Activated naive CD8-positive, alpha-beta T cell treated with anti-CD3 and anti-CD28 coated beads, Interleukin-2, amount 10 ng/mL, durations not matched to agents 7 days and 5 days (primary cell): ENCODE measurements at regions not wholly inside any gene's neighbourhood (a gene's known extent, or its start where the extent isn't known, plus 50 kb on each side); places are given as distances from the start of the nearest gene placed in this dataset.
"Not testable (repeated sequence)": the region's sequence is repeated elsewhere in the genome, so short reads cannot be mapped to it uniquely, and the experiment has no call there.

Experiments
- ATAC-seq: fragments of 150-1000 bp; cut with Tn5 transposase; one replicate; pipeline ENCODE4 v1.10.0; 2021; ENCODE audit warnings: low read depth, moderate library complexity
- POLR2A ChIA-PET: fragments of 350-600 bp; sonication (Branson Sonifier 250); formaldehyde crosslinking; loops from one replicate; lab custom pipeline; 2021; ENCODE audit warnings: antibody characterized with exemption; lab: Charles Lee
- DNase-seq: peaks from one replicate; pipeline ENCODE4 v3.0.0; 2021
- H3K27ac Mint-ChIP-seq: one replicate; pipeline ENCODE4 v1.8.0; 2022; ENCODE audit warnings: mild to moderate bottlenecking, mixed read lengths
- H3K27me3 Mint-ChIP-seq: one replicate; pipeline ENCODE4 v1.8.0; 2022; ENCODE audit warnings: mild to moderate bottlenecking, moderate library complexity, mixed read lengths
- H3K36me3 Mint-ChIP-seq: one replicate; pipeline ENCODE4 v1.8.0; 2021; ENCODE audit warnings: mild to moderate bottlenecking, mixed read lengths
- H3K4me1 Mint-ChIP-seq: one replicate; pipeline ENCODE4 v1.8.0; 2021; ENCODE audit warnings: mixed read lengths
- H3K4me3 Mint-ChIP-seq: one replicate; pipeline ENCODE4 v1.8.0; 2022; ENCODE audit warnings: mild to moderate bottlenecking, moderate library complexity, mixed read lengths
- H3K9me3 Mint-ChIP-seq: one replicate; pipeline ENCODE4 v1.8.0; 2021; ENCODE audit warnings: mixed read lengths

DNA sequence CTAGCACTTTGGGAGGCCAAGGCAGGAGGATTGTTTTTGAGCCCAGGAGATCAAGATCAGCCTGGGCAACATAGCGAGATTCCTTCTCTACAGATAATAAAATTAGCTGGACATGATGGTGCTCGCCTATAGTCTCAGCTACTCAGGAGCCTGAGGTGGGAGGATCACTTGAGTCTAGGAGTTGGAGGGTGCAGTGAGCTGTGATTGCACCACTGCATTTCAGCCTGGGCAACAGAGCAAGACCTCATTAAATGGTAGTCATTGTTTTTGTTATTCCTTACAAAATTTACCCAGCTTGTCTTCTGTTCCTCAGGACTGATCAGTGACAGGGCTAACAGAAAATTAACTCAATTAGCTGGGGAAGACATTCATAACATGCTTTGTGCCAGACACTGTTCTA is 104.5 kb downstream of the NDFIP1 start:
- Mint-ChIP-seq H3K27me3 (peaks cover 8% of the 10 kb centered on the region), H3K27ac (no peak overlapping the region), H3K4me1 (no peaks in the 10 kb centered on the region), H3K4me3 (no peak overlapping the region), H3K36me3 (no peaks in the 10 kb centered on the region), H3K9me3 (no peaks in the 10 kb centered on the region)
- ATAC-seq (no peak), DNase-seq (no peak)
- POLR2A ChIA-PET: no interaction called here

DNA sequence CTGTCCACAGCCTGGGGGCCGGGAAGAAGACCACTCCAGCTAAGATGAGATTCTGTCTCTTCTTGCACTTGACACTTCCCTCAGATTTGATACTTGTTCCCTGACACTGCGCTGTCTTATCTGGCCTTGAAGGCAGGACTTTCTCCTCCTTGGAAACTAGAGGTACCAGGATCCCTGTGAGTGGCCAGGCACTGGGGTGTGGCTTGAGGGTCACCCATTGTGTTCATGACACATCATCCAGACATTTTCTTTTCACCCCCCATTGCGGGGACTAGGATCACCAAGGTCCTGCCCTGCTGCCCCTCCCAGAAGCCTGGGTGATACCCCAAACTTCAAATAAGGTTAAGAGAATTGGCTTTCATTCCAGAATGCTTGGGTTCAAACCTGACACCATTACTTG is 103.3 kb downstream of the NDFIP1 start:
- no peaks in the 10 kb centered on the region for H3K4me1 Mint-ChIP-seq
- no peaks in the 10 kb centered on the region for H3K9me3 Mint-ChIP-seq
- ATAC-seq (no peak), DNase-seq (no peak)
- no peaks in the 10 kb centered on the region for H3K36me3 Mint-ChIP-seq
- POLR2A ChIA-PET: no interaction called here
- H3K27me3 Mint-ChIP-seq: peaks cover 8% of the 10 kb centered on the region
- no peak overlapping the region for H3K4me3 Mint-ChIP-seq
- H3K27ac Mint-ChIP-seq: no peak overlapping the region

DNA sequence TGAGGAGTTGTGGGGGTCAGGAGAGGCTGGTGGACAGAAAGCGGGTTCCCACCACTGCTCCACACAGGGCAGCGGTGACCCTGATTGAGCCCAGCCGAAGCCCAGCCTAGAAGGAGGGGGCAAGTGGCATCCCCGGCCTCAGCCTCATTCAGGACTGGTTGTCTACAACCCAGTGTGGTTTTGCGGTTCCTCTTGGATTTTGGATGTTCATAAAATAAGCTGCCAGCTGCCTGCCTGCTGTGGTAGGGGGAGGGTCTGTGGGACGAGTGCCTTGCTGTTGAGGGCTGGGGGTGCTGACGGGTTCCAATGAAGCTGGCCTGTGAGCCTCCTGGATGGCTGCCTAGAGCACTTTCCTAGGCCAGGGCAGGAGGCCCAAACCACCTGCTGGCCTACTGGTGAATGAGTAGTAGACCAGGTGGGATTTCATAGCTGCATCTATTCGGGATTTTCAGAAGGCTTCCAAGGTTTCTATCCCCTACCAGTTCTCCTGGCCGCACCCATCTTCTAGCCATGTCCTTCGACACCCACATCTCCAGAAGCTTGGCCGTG is 102.4 kb downstream of the NDFIP1 start:
- H3K36me3 Mint-ChIP-seq: no peaks in the 10 kb centered on the region
- peaks cover 8% of the 10 kb centered on the region for H3K27me3 Mint-ChIP-seq
- H3K4me1 Mint-ChIP-seq: no peaks in the 10 kb centered on the region
- no peak overlapping the region for H3K4me3 Mint-ChIP-seq
- DNase-seq: no peak
- H3K9me3 Mint-ChIP-seq: no peaks in the 10 kb centered on the region
- no peak for ATAC-seq
- no peak overlapping the region for H3K27ac Mint-ChIP-seq
- POLR2A ChIA-PET: no interaction called here

DNA sequence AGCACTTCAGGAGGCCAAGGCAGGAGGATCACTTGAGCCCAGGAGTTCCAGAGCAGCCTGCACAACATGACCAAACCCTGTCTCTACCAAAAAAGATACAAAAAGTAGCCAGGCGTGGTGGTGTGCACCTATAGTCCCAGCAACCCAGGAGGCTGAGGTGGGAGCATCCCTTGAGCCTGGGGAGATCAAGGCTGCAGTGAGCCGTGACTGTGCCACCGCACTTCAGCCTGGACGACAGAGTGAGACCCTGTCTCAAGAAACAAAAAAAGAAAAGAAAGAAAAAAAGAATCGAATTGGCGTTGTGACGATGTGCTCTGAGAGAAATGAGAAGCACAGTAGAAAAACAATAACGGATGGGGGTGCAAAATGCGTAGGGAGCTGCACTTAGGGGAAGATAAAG is 101.4 kb downstream of the NDFIP1 start:
- H3K4me3 Mint-ChIP-seq: no peak overlapping the region
- DNase-seq: no peak
- ATAC-seq: no peak
- POLR2A ChIA-PET: no interaction called here
- H3K9me3 Mint-ChIP-seq: no peaks in the 10 kb centered on the region
- H3K27ac Mint-ChIP-seq: no peak overlapping the region
- H3K4me1 Mint-ChIP-seq: no peaks in the 10 kb centered on the region
- no peaks in the 10 kb centered on the region for H3K36me3 Mint-ChIP-seq
- H3K27me3 Mint-ChIP-seq: peaks cover 8% of the 10 kb centered on the region

DNA sequence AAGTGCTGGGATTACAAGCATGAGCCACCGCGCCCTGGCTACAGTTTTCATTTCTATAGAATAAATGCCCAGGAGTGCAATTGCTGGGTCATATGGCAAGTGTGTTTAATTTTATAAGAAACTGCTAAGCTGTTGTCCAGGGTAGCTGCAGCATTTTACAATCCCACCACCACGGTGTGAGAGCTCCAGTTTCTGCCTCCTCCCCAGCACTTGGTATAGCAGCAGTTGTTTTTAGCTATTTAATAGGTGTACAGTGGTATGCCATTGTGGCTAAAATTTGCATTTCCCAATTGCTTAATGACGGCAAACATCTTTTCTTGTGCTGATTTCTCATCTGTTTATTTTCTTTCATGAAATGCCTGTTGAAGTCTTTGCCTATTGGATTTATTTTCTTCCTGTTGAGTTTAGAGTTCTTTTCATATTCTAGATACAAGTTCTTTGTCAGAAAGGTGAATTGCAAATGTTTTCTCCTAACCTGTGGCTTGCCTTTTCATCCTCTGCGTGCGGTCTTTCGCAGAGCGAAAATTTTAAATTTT is 100.3 kb downstream of the NDFIP1 start:
- Mint-ChIP-seq H3K4me1 (no peaks in the 10 kb centered on the region), H3K36me3 (no peaks in the 10 kb centered on the region), H3K27me3 (peaks cover 5% of the 10 kb centered on the region), H3K4me3 (no peak overlapping the region), H3K27ac (no peak overlapping the region), H3K9me3 (no peaks in the 10 kb centered on the region)
- no peak for ATAC-seq
- POLR2A ChIA-PET: interaction anchor here (0.6 kb wide), 1 partner anchor 165 kb away, joined by 5 read pairs; no protein-coding TSS in a partner anchor
- no peak for DNase-seq

DNA sequence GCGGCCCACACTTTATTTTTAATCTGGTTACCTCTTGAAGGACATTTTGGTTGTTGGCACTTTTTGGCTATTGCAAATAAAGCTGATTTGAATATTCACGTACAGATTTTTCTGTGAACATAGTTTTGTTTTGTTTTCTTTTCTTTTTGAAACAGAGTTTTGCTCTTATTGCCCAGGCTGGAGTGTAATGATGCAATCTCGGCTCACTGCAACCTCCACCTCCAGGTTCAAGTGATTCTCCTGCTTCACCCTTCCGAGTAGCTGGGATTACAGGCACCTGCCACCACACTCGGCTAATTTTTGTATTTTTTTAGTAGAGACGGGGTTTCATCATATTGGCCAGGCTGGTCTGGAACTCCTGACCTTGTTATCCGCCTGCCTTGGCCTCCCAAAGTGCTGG is 99.7 kb downstream of the NDFIP1 start:
- H3K9me3 Mint-ChIP-seq, H3K4me3 Mint-ChIP-seq, H3K4me1 Mint-ChIP-seq, H3K27me3 Mint-ChIP-seq, H3K27ac Mint-ChIP-seq, H3K36me3 Mint-ChIP-seq, ATAC-seq, DNase-seq: not testable (repeated sequence)
- POLR2A ChIA-PET: interaction anchor here (0.6 kb wide), 1 partner anchor 165 kb away, joined by 5 read pairs; no protein-coding TSS in a partner anchor

DNA sequence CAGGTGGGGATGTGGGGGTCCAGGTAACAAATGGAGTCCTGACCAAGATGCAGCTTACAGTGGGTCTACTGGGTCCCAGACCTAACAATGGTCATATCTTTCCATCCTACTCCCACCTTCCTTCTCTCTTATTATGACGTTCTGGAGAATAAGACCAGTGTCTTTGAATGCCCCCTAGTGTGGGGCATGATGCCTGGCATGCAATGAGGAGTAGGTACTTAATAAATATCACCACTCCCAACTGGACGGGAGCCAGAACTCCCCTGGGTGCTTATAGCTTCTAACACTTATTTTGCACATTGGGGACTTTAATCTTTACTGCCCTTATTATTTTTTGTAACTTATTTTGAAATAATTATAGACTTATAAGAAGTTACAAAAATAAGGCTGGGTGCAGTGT is 98.2 kb downstream of the NDFIP1 start:
- Mint-ChIP-seq H3K27ac (no peak overlapping the region), H3K9me3 (no peaks in the 10 kb centered on the region), H3K27me3 (peaks cover 8% of the 10 kb centered on the region), H3K36me3 (no peaks in the 10 kb centered on the region), H3K4me1 (no peaks in the 10 kb centered on the region), H3K4me3 (no peak overlapping the region)
- no peak for ATAC-seq
- POLR2A ChIA-PET: no interaction called here
- no peak for DNase-seq

DNA sequence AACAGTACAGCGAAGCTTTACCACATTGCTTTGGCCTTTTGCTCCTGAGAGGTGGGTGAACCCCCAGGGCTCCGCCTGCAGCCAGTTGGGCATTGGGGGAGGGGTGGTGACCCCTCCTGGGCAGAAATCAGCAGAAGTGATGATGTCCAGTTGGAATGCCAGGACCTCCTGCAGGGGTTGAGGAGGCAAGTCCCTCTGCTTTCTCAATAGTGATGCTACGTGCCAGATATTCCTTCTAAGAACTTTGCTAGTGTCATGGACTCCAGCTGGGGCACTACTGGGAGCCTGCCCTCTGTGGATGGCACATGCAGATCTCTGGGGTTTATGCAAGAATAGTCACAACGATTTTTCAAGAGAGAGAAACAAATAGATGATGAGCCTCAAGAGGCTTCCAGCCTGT is 95.6 kb downstream of the NDFIP1 start:
- no peak overlapping the region for H3K27ac Mint-ChIP-seq
- peaks cover 10% of the 10 kb centered on the region for H3K27me3 Mint-ChIP-seq
- ATAC-seq: no peak
- DNase-seq: no peak
- H3K4me3 Mint-ChIP-seq: no peak overlapping the region
- no peaks in the 10 kb centered on the region for H3K4me1 Mint-ChIP-seq
- H3K9me3 Mint-ChIP-seq: no peaks in the 10 kb centered on the region
- POLR2A ChIA-PET: no interaction called here
- H3K36me3 Mint-ChIP-seq: no peaks in the 10 kb centered on the region
